HEK293 (cell line): ENCODE measurements at regions not wholly inside any gene's neighbourhood (a gene's known extent, or its start where the extent isn't known, plus 50 kb on each side); places are given as distances from the start of the nearest gene placed in this dataset.

ENCODE experiments used
- GLI2 ChIP-seq: fragments of 450-650 bp; formaldehyde crosslinking; IDR thresholded peaks from 2 replicates; pipeline ENCODE4; 2017; ENCODE audit warnings: missing biosample characterization, missing genetic modification characterization, low read depth, borderline replicate concordance
- REST ChIP-seq: fragments of 450-650 bp; formaldehyde crosslinking; IDR thresholded peaks from 2 replicates; pipeline ENCODE4 v1.5.1; 2016; ENCODE audit warnings: missing biosample characterization, missing genetic modification characterization
- TCF7L2 ChIP-seq: IDR thresholded peaks from 2 replicates; pipeline ENCODE4 v1.6.1; 2011; ENCODE audit warnings: low read depth, mild to moderate bottlenecking, inconsistent platforms, low read length, moderate library complexity, borderline replicate concordance
- YY1 ChIP-seq: fragments of 450-650 bp; formaldehyde crosslinking; IDR thresholded peaks from 2 replicates; pipeline ENCODE4 v1.5.1; 2018; ENCODE audit warnings: missing biosample characterization, missing genetic modification characterization
- ZBTB7A ChIP-seq: fragments of 450-650 bp; formaldehyde crosslinking; IDR thresholded peaks from 2 replicates; pipeline ENCODE4 v1.5.1; 2016; ENCODE audit warnings: low read depth, missing biosample characterization, missing genetic modification characterization
- ZBTB8A ChIP-seq: fragments of 450-650 bp; formaldehyde crosslinking; IDR thresholded peaks from 2 replicates; pipeline ENCODE4 v1.5.1; 2016; ENCODE audit warnings: missing biosample characterization, missing genetic modification characterization
- ZNF138 ChIP-seq: fragments of 450-650 bp; formaldehyde crosslinking; IDR thresholded peaks from 2 replicates; pipeline ENCODE4 v1.5.1; 2016; ENCODE audit warnings: missing biosample characterization, missing genetic modification characterization, borderline replicate concordance
- ZNF202 ChIP-seq: fragments of 450-650 bp; formaldehyde crosslinking; IDR thresholded peaks from 2 replicates; pipeline ENCODE4 v1.5.1; 2016; ENCODE audit warnings: missing biosample characterization, missing genetic modification characterization, borderline replicate concordance
- ZNF560 ChIP-seq: fragments of 450-650 bp; formaldehyde crosslinking; IDR thresholded peaks from 2 replicates; pipeline ENCODE4 v1.5.1; 2017; ENCODE audit warnings: missing biosample characterization, missing genetic modification characterization, borderline replicate concordance
- ZNF610 ChIP-seq: fragments of 450-650 bp; formaldehyde crosslinking; IDR thresholded peaks from 2 replicates; pipeline ENCODE4 v1.5.1; 2016; ENCODE audit warnings: missing biosample characterization, missing genetic modification characterization, borderline replicate concordance
- ZNF791 ChIP-seq: fragments of 450-650 bp; formaldehyde crosslinking; IDR thresholded peaks from 2 replicates; pipeline ENCODE4 v1.5.1; 2016; ENCODE audit warnings: missing biosample characterization, missing genetic modification characterization
- ZNF830 ChIP-seq: fragments of 450-650 bp; IDR thresholded peaks from 2 replicates; pipeline ENCODE4 v1.5.0; 2018; ENCODE audit warnings: missing biosample characterization, missing genetic modification characterization, low read depth, mild to moderate bottlenecking, moderate library complexity
- ZSCAN30 ChIP-seq: fragments of 450-650 bp; IDR thresholded peaks from 2 replicates; pipeline ENCODE4 v1.5.1; 2018; ENCODE audit warnings: missing biosample characterization, mild to moderate bottlenecking, missing genetic modification characterization, moderate library complexity
- TF ChIP-seq, protein P1 (sequence below): fragments of 450-650 bp; formaldehyde crosslinking; IDR thresholded peaks from 2 replicates; pipeline ENCODE4 v1.5.1; 2016; ENCODE audit warnings: missing biosample characterization, missing genetic modification characterization

DNA sequence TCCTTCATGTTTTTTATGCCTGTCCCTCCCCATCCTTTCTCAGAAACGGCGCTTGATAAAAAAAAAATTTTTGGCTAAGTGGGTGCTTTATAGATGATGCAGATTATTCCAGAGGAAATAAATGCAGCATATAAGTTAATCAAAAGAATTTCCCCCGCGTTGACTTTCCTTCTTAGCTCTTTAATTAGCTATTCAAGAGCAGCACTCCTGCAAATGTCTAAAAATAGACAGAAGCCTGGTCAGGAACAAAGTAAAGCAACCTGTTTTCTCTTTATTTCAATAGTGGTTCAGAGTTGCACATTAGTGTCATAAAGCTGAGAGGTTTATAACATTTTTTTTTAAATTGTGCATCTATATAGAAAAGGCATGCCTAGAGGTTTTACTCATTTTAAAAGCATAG is 439.5 kb upstream of the LRRC7 start:
- TF ChIP-seq, protein P1, sequence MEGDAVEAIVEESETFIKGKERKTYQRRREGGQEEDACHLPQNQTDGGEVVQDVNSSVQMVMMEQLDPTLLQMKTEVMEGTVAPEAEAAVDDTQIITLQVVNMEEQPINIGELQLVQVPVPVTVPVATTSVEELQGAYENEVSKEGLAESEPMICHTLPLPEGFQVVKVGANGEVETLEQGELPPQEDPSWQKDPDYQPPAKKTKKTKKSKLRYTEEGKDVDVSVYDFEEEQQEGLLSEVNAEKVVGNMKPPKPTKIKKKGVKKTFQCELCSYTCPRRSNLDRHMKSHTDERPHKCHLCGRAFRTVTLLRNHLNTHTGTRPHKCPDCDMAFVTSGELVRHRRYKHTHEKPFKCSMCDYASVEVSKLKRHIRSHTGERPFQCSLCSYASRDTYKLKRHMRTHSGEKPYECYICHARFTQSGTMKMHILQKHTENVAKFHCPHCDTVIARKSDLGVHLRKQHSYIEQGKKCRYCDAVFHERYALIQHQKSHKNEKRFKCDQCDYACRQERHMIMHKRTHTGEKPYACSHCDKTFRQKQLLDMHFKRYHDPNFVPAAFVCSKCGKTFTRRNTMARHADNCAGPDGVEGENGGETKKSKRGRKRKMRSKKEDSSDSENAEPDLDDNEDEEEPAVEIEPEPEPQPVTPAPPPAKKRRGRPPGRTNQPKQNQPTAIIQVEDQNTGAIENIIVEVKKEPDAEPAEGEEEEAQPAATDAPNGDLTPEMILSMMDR (tag by site-specific recombination), result no peak
- TF ChIP-seq GLI2 (tag by site-specific recombination) (no peak), ZSCAN30 (tag by site-specific recombination) (no peak), ZNF138 (tag by site-specific recombination) (no peak), ZBTB8A (no peak), ZNF560 (tag by site-specific recombination) (no peak), ZNF610 (tag by site-specific recombination) (no peak), REST (tag by site-specific recombination) (no peak), YY1 (tag by site-specific recombination) (no peak), ZNF830 (tag by site-specific recombination) (no peak), ZNF202 (no peak), ZNF791 (no peak), TCF7L2 (no peak), ZBTB7A (tag by site-specific recombination) (no peak)
